GM12874 (cell line): ENCODE measurements at regions not wholly inside any gene's neighbourhood (a gene's known extent, or its start where the extent isn't known, plus 50 kb on each side); places are given as distances from the start of the nearest gene placed in this dataset.

Experiments used
- TF ChIP-seq, protein P1 (sequence below): IDR thresholded peaks from 2 replicates; pipeline ENCODE4 v1.5.1; 2011; ENCODE audit warnings: low read depth, mild to moderate bottlenecking, control low read depth, low read length, moderate library complexity; ENCODE audit not compliant: insufficient read depth

DNA sequence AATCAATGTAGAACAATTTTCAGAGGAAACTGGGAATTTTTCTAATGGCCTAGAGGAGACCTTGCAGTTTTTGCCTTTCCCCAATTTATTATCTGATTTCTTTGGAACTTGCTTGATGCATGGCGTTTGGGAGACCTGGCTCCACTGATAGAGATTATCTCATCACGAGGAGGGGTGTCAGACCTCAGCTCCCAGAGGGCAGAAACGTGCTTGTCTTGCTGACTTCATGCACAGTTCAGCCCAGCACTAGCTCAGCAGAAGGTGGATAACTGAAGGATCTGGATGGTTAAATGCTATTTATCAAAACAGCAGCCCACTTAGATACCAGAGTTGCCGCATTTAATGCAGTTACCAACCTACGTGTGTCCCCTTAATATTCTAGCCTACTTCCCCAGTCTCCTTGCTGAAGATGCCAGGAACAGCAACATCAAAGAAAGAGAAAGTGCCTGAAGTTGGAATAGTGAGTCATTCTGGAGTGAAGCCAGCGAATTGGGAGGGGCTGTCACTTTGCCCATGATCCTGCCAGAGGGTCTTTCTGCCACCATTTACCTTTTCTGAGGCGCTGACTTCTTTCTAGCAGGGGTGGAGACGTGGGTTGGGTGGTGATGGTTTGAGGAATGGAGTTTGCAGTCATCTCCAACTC, 133.5 kb upstream of the CADM1 start:
- TF ChIP-seq, protein P1, sequence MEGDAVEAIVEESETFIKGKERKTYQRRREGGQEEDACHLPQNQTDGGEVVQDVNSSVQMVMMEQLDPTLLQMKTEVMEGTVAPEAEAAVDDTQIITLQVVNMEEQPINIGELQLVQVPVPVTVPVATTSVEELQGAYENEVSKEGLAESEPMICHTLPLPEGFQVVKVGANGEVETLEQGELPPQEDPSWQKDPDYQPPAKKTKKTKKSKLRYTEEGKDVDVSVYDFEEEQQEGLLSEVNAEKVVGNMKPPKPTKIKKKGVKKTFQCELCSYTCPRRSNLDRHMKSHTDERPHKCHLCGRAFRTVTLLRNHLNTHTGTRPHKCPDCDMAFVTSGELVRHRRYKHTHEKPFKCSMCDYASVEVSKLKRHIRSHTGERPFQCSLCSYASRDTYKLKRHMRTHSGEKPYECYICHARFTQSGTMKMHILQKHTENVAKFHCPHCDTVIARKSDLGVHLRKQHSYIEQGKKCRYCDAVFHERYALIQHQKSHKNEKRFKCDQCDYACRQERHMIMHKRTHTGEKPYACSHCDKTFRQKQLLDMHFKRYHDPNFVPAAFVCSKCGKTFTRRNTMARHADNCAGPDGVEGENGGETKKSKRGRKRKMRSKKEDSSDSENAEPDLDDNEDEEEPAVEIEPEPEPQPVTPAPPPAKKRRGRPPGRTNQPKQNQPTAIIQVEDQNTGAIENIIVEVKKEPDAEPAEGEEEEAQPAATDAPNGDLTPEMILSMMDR: no peak

DNA sequence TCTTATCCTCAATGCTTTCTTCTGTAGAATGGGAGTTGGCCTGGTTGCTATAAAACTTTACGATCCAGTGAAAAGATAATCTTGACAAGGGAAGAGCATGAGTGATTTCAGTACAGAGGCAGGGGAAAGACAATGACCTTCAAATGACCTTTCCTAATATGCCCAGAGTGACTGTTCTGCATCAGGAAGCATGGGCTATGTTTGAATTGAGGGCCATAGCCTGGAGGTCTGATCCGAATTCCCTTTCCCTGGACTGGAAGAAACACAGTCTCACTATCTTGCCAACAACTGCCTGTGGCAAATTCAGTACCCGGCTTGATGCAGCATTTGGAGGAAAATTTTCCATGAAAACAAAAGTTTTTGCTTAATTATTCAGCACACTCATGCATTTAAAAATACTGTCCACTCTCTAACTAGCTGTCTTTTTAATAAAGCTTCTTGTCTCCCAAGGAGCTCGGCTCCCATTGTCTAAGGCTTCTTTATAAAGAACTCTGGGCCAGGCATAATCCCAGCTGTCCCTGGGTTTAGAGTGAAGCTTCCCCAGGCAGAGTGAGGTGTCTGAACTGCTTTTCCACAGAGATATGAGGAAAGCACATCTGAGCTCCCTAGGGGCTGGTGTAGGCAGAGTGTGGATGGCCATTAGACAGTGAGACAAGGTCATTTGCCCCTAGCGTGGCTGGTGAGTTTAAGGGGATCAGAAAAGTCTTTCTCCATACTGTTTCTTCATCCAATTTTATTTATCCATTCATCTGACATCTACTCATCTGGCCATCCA, 132.7 kb upstream of the CADM1 start:
- TF ChIP-seq, protein P1: no peak

DNA sequence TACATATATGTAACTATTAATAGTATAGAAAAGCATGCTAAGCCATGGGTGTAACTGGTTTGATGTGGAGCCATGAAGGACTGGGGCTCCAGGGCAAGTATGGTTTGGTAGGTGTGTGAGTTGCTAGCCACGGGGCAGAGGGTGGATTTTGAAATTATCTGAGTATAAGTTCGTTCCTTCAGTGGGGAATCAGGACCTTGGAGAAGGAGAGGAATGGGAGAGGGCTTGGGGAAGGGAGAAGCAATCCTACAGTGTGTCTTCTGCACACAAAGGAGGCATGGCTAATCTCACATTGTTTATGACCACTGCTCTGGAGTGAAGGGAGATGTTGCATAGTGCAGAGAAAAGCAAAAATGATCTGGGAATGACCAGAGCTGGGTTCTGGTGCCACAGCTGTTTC, 127.8 kb upstream of the CADM1 start:
- TF ChIP-seq, protein P1: no peak

DNA sequence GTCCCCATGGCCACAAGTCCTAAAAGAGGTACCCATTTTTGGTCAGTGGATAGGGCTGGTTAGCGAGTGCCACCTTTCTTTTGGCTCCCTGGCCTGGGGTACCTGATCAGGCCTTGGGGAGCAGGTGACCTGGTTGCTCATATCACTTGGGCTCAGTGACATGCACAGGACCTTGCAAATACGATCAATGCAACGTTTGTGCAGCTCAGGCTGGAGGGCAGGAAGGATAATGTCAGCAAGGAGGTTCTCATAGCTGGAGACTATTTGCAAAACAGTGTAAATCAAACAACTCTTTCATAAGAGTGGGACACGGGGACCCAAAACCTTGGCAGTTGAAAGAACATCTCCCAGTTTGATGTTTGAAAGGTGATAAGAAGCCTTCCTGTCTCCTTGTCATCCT, 127.4 kb upstream of the CADM1 start:
- TF ChIP-seq, protein P1: no peak

DNA sequence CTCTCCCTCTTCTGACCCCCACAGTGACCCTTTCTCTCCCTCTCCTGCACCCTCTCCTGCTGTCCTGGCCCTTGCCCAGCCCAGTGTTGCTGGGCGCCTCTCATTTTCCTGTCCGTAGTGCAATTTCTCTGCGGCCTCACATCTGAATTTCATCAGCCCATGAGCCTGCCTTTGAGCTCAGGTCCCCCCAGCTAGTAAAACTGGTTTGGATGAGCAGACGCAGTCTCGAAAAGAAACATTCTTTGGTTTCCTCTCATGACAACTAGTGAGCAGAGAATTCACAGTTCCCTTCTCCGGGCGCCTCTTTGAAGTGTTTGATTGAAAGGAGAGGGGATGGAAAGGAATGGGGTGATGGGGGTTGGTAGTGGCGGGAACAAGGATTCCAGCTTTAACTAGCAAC, 126.0 kb upstream of the CADM1 start:
- TF ChIP-seq, protein P1: no peak

DNA sequence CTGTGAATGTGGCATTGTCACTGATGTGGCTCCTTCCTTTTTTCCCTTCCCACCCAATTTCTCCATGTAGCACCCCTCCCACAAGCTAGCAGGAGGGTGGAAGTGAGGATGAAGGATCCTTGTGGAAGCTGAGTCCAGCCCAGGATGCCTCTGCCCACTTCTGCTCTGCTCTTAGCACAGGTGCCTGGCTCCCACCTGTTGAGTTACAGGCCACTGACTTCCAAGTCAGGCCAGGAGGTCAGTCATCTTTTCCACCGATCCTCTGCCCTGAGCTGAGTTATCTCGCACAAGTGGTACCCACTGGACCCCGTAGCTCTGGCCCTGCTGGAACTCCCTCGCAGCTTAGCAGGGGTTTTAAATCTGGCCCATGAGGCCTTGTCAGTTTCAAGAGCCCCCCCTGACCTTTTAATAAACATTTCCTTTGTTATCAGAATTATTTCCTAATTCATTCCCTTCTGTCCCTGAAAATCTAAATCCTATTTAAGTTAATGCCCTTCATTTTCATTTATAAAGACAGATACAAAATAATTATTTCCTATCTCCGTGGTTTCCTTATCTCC, 125.3 kb upstream of the CADM1 start:
- TF ChIP-seq, protein P1: no peak

DNA sequence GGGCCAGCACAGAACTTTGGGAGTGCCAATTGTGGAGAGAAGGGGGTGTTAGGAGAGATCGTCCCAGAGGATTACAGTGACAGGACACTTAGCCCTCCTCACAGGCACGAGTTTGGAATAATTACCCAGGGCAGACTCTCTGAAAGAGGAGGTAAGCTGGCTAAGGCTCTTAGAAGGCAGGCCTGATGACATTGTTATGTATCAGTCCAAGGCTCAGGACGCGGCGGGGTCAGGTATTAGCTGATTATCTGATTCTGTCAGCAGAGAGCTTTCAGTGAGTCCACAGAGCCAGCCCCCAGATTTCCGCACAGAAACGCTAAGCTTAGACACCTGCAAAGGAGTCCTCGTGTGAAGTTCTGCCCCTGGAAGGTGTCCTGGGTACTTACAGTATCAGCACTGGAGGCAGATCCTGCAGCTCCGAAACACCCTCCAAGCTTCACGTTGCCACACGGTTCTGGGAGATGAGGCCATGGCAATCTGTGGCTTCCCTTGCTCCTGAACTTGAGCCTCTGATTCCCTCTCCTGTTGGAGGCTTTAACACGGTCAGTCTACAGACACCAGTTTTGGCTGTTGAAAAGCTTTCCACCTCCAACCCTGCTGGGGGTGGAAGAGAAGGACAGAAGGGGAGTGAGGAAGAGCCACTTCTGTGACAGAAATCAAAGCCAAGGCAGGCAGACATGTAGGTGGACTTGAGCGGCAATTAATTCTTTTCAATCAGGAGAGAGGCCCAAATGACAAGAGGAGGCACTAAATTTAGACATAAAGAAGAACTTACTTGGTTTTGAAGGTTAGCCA, 123.6 kb upstream of the CADM1 start:
- TF ChIP-seq, protein P1: no peak
